ENCODE measurements at regions not wholly inside any gene's neighbourhood (a gene's known extent, or its start where the extent isn't known, plus 50 kb on each side); places are given as distances from the start of the nearest gene placed in this dataset.

- TF ChIP-seq CTCF (IDR thresholded peaks at IDR 0.05) (no peak), POLR2A (IDR thresholded peaks at IDR 0.05) (no peak)
Measured at GRCh38 chr5:124001036-124001615, 489.1 kb downstream of the CSNK1G3 start.

All from thyroid gland (tissue), 4 donors.